CD14-positive monocyte (primary cell): ENCODE measurements at regions not wholly inside any gene's neighbourhood (a gene's known extent, or its start where the extent isn't known, plus 50 kb on each side); places are given as distances from the start of the nearest gene placed in this dataset.

ENCODE experiments used
- DNase-seq, 3 donors: peaks; one replicate each; pipeline ENCODE4 v3.0.0-alpha.2; 2011 to 2022
- H2AFZ ChIP-seq: 2 replicates; pipeline ENCODE4 v1.6.0; 2012; ENCODE audit warnings: mild to moderate bottlenecking, low read depth, low read length, inconsistent platforms; ENCODE audit not compliant: insufficient read depth, poor library complexity, severe bottlenecking
- H3K27ac ChIP-seq, 2 donors: 1 replicate in 1 of 2; 2 replicates in 1 of 2; pipeline ENCODE4 v1.5.1; 2012 to 2013; ENCODE audit warnings: low read length in 2 of 2, control low read depth in 1 of 2, inconsistent platforms in 1 of 2, low read depth in 1 of 2, mild to moderate bottlenecking in 1 of 2
- H3K27me3 ChIP-seq, 2 donors: one replicate each; pipeline versions ENCODE4 v1.6.0 to v1.6.1; 2011 to 2013; ENCODE audit warnings: low read length in 2 of 2; ENCODE audit not compliant: control insufficient read depth in 2 of 2, insufficient read depth in 2 of 2
- H3K36me3 ChIP-seq, 2 donors: replicated peaks in 1 of 2; 1 replicate in 1 of 2; 2 replicates in 1 of 2; pipeline versions ENCODE4 v1.5.1 to v1.6.1; 2012 to 2013; ENCODE audit warnings: low read length in 2 of 2, control low read depth in 1 of 2, inconsistent platforms in 1 of 2, mild to moderate bottlenecking in 1 of 2; ENCODE audit not compliant: insufficient read depth in 2 of 2, control insufficient read depth in 1 of 2
- H3K4me1 ChIP-seq, 2 donors: 1 replicate in 1 of 2; 2 replicates in 1 of 2; pipeline versions ENCODE4 v1.5.1 to v1.6.1; 2012 to 2013; ENCODE audit warnings: low read length in 2 of 2, control low read depth in 1 of 2, inconsistent platforms in 1 of 2, mild to moderate bottlenecking in 1 of 2, moderate library complexity in 1 of 2; ENCODE audit not compliant: insufficient read depth in 2 of 2, control insufficient read depth in 1 of 2
- H3K4me2 ChIP-seq: replicated peaks from 2 replicates; pipeline ENCODE3; 2012; ENCODE audit warnings: low read length, moderate library complexity, mild to moderate bottlenecking; ENCODE audit not compliant: poor library complexity, severe bottlenecking; ENCODE audit errors: extremely low read depth
- H3K4me3 ChIP-seq, 3 experiments: fragments of 200-600 bp in 1 of 3; sonication (generic) in 1 of 3; replicated peaks in 1 of 3; 1 replicate in 2 of 3; 2 replicates in 1 of 3; pipeline ENCODE4 v1.5.1; 2011 to 2013; ENCODE audit warnings: low read length in 3 of 3, mild to moderate bottlenecking in 3 of 3, control low read depth in 2 of 3, low read depth in 2 of 3, inconsistent platforms in 1 of 3, moderate library complexity in 1 of 3
- H3K79me2 ChIP-seq: 2 replicates; pipeline ENCODE4 v1.6.0; 2012; ENCODE audit warnings: mild to moderate bottlenecking, control low read depth, inconsistent platforms, low read length, moderate library complexity; ENCODE audit not compliant: insufficient read depth
- H3K9ac ChIP-seq: 2 replicates; pipeline ENCODE4 v1.6.0; 2017; ENCODE audit warnings: low read length, mild to moderate bottlenecking; ENCODE audit not compliant: insufficient read depth, poor library complexity, severe bottlenecking
- H3K9me3 ChIP-seq, 2 donors: replicated peaks in 1 of 2; 1 replicate in 1 of 2; 2 replicates in 1 of 2; pipeline versions ENCODE4 v1.5.1 to v1.6.1; 2012 to 2013; ENCODE audit warnings: low read length in 2 of 2, control low read depth in 1 of 2; ENCODE audit not compliant: control insufficient read depth in 1 of 2, insufficient read depth in 1 of 2
- H4K20me1 ChIP-seq: 2 replicates; pipeline ENCODE4 v1.6.0; 2012; ENCODE audit warnings: mild to moderate bottlenecking, low read length, control low read depth, moderate library complexity; ENCODE audit not compliant: insufficient read depth
- H3K27ac Mint-ChIP-seq, 7 donors: one replicate each; pipeline ENCODE4 v1.8.0; 2020; ENCODE audit warnings: mild to moderate bottlenecking in 7 of 7, mixed read lengths in 7 of 7, moderate library complexity in 6 of 7, inconsistent platforms in 2 of 7
- H3K27me3 Mint-ChIP-seq, 3 donors: one replicate each; pipeline ENCODE4 v1.8.0; 2021 to 2022; ENCODE audit warnings: low read depth in 3 of 3, mild to moderate bottlenecking in 3 of 3, mixed read lengths in 3 of 3, moderate library complexity in 3 of 3, inconsistent platforms in 1 of 3
- H3K36me3 Mint-ChIP-seq, 2 donors: one replicate each; pipeline ENCODE4 v1.8.0; 2020; ENCODE audit warnings: mixed read lengths in 2 of 2, inconsistent platforms in 1 of 2, mild to moderate bottlenecking in 1 of 2
- H3K4me1 Mint-ChIP-seq: one replicate; pipeline ENCODE4 v1.8.0; 2020; ENCODE audit warnings: mild to moderate bottlenecking, mixed read lengths
- H3K4me3 Mint-ChIP-seq, 2 donors: one replicate each; pipeline ENCODE4 v1.8.0; 2020; ENCODE audit warnings: mild to moderate bottlenecking in 2 of 2, mixed read lengths in 2 of 2, moderate library complexity in 1 of 2
- H3K9me3 Mint-ChIP-seq, 7 donors: one replicate each; pipeline ENCODE4 v1.8.0; 2020 to 2022; ENCODE audit warnings: mixed read lengths in 7 of 7, mild to moderate bottlenecking in 6 of 7, moderate library complexity in 6 of 7, inconsistent platforms in 2 of 7
- CTCF ChIP-seq: fragments of 200-600 bp; IDR thresholded peaks from one replicate; pipeline ENCODE4 v1.8.0; 2022; ENCODE audit warnings: antibody characterized with exemption, mild to moderate bottlenecking
- WGBS: methylation state at CpG from one replicate; pipeline ENCODE4 v1.1.5; 2013; ENCODE audit warnings: missing lambda C conversion rate; ENCODE audit not compliant: insufficient coverage; 5-methylcytosine and 5-hydroxymethylcytosine counted together
- intact Hi-C, 2 donors: fragments of 100-400 bp; cut with micrococcal nuclease; formaldehyde crosslinking; loops; one replicate each; pipeline versions ENCODE4 v1.15.0 to v1.15.1; 2023

- no peaks in the 10 kb centered on the region for H3K36me3 ChIP-seq
- no peaks in the 10 kb centered on the region for H3K9me3 ChIP-seq
- H3K4me1 ChIP-seq, result no peaks in the 10 kb centered on the region
- no peaks in the 10 kb centered on the region for H3K4me1 Mint-ChIP-seq
- TF ChIP-seq CTCF, result no peak
- no peaks in the 10 kb centered on the region for H3K27me3 ChIP-seq
- DNase-seq, result no peak
- H3K9ac ChIP-seq, result no peak overlapping the region
- H3K27ac Mint-ChIP-seq, result no peak overlapping the region
- H3K9me3 Mint-ChIP-seq, result peaks cover 0 to 4% (median 0%) of the 10 kb centered on the region in 7 donors
- H3K4me3 Mint-ChIP-seq, result no peak overlapping the region
- no peak overlapping the region for H3K27ac ChIP-seq
- 100% methylated on average over 1 of the region's 3 CpGs for WGBS
- H3K4me3 ChIP-seq, result no peak overlapping the region
- H4K20me1 ChIP-seq, result no peaks in the 10 kb centered on the region
- no peaks in the 10 kb centered on the region for H3K79me2 ChIP-seq
- no peaks in the 10 kb centered on the region for H3K36me3 Mint-ChIP-seq
- intact Hi-C loops, result no loop called here
- no peaks in the 10 kb centered on the region for H3K27me3 Mint-ChIP-seq
- H2AFZ ChIP-seq, result no peak overlapping the region
- no peak overlapping the region for H3K4me2 ChIP-seq
Observed at GRCh38 chr9:13470836-13471235, 191.3 kb upstream of the MPDZ start.

GRCh38 chr9:13467157-13467556 lies 187.7 kb upstream of the MPDZ start:
- Mint-ChIP-seq H3K27me3 (no peaks in the 10 kb centered on the region), H3K9me3 (peaks cover 0 to 3% (median 0%) of the 10 kb centered on the region in 7 donors), H3K36me3 (no peaks in the 10 kb centered on the region), H3K27ac (no peak overlapping the region), H3K4me1 (no peaks in the 10 kb centered on the region), H3K4me3 (no peak overlapping the region)
- WGBS, result no CpG with 5 or more reads among the region's 2 CpGs
- Histone ChIP-seq H3K4me2 (no peak overlapping the region), H3K9ac (no peak overlapping the region), H3K36me3 (no peaks in the 10 kb centered on the region), H3K27me3 (no peaks in the 10 kb centered on the region), H3K4me3 (no peak overlapping the region), H3K27ac (no peak overlapping the region), H4K20me1 (no peaks in the 10 kb centered on the region), H3K4me1 (no peaks in the 10 kb centered on the region), H2AFZ (no peak overlapping the region), H3K9me3 (peaks cover 0 to 3% of the 10 kb centered on the region in 2 donors), H3K79me2 (no peaks in the 10 kb centered on the region)
- TF ChIP-seq CTCF, result no peak
- intact Hi-C loops, result no loop called here
- no peak for DNase-seq
